WTC11 (cell line): ENCODE measurements at regions not wholly inside any gene's neighbourhood (a gene's known extent, or its start where the extent isn't known, plus 50 kb on each side); places are given as distances from the start of the nearest gene placed in this dataset.

Experiments used
- ATAC-seq: fragments of 200-7000 bp; cut with Tn5 transposase; 2 replicates; pipeline ENCODE4 v1.10.0; 2021; ENCODE audit warnings: mild to moderate bottlenecking, moderate library complexity
- CTCF ChIA-PET: fragments of 300-600 bp; sonication (Branson Sonifier 250); formaldehyde crosslinking; loops from one replicate; lab custom pipeline; 2021; ENCODE audit warnings: antibody characterized with exemption; lab: Charles Lee
- POLR2A ChIA-PET: fragments of 350-600 bp; sonication (Branson Sonifier 250); formaldehyde crosslinking; loops from one replicate; lab custom pipeline; 2021; ENCODE audit warnings: antibody characterized with exemption; lab: Charles Lee
- DNase-seq: peaks from one replicate; pipeline ENCODE4 v3.0.0; 2021; ENCODE audit warnings: low spot score
- H3K27ac Mint-ChIP-seq: 2 replicates; pipeline ENCODE4 v1.8.0; 2021; ENCODE audit warnings: mixed read lengths
- H3K27me3 Mint-ChIP-seq: 2 replicates; pipeline ENCODE4 v1.8.0; 2021; ENCODE audit warnings: low read depth, mild to moderate bottlenecking, moderate library complexity, mixed read lengths
- H3K36me3 Mint-ChIP-seq: 2 replicates; pipeline ENCODE4 v1.8.0; 2021; ENCODE audit warnings: mixed read lengths
- H3K4me1 Mint-ChIP-seq: 2 replicates; pipeline ENCODE4 v1.8.0; 2022; ENCODE audit warnings: mixed read lengths
- H3K4me3 Mint-ChIP-seq: 2 replicates; pipeline ENCODE4 v1.8.0; 2021; ENCODE audit warnings: mild to moderate bottlenecking, moderate library complexity, mixed read lengths
- H3K9me3 Mint-ChIP-seq: 2 replicates; pipeline ENCODE4 v1.8.0; 2021; ENCODE audit warnings: mixed read lengths
- CREM ChIP-seq: sonication (generic); formaldehyde crosslinking; IDR thresholded peaks from 2 replicates; pipeline ENCODE4 v1.8.1; 2022; ENCODE audit warnings: mild to moderate bottlenecking, missing genetic modification reagents, moderate library complexity
- EMX1 ChIP-seq: fragments of 250-450 bp; sonication (Bioruptor Pico); IDR thresholded peaks from 2 replicates; pipeline ENCODE4 v1.8.0; 2021; ENCODE audit warnings: mild to moderate bottlenecking
- ESRRA ChIP-seq: sonication (generic); formaldehyde crosslinking; IDR thresholded peaks from 2 replicates; pipeline ENCODE4 v1.8.1; 2022; ENCODE audit warnings: mild to moderate bottlenecking, missing genetic modification reagents, borderline replicate concordance
- FOXP4 ChIP-seq: sonication (generic); formaldehyde crosslinking; IDR thresholded peaks from 2 replicates; pipeline ENCODE4 v1.8.0; 2022; ENCODE audit warnings: mild to moderate bottlenecking, missing genetic modification reagents
- GABPB1 ChIP-seq: sonication (generic); formaldehyde crosslinking; IDR thresholded peaks from 2 replicates; pipeline ENCODE4 v1.8.1; 2023; ENCODE audit warnings: mild to moderate bottlenecking, missing genetic modification reagents
- GTF2I ChIP-seq: fragments of 250-450 bp; sonication (Bioruptor Pico); conservative IDR thresholded peaks from 2 replicates; pipeline ENCODE4 v1.4.0; 2021; ENCODE audit warnings: mild to moderate bottlenecking
- HMGXB4 ChIP-seq: sonication (generic); formaldehyde crosslinking; IDR thresholded peaks from 2 replicates; pipeline ENCODE4 v1.8.1; 2023; ENCODE audit warnings: mild to moderate bottlenecking, moderate library complexity, missing genetic modification reagents
- IRF1 ChIP-seq: sonication (generic); formaldehyde crosslinking; IDR thresholded peaks from 2 replicates; pipeline ENCODE4 v1.8.0; 2023; ENCODE audit warnings: missing genetic modification reagents
- IRF2 ChIP-seq: sonication (generic); formaldehyde crosslinking; IDR thresholded peaks from 2 replicates; pipeline ENCODE4 v1.8.0; 2022; ENCODE audit warnings: low read depth, missing genetic modification reagents, borderline replicate concordance
- MYBL2 ChIP-seq: sonication (generic); formaldehyde crosslinking; IDR thresholded peaks from 2 replicates; pipeline ENCODE4 v1.8.1; 2023; ENCODE audit warnings: mild to moderate bottlenecking, moderate library complexity, missing genetic modification reagents
- NFE2L1 ChIP-seq: sonication (generic); formaldehyde crosslinking; IDR thresholded peaks from 2 replicates; pipeline ENCODE4 v1.8.1; 2023; ENCODE audit warnings: missing genetic modification reagents
- PRRX2 ChIP-seq: fragments of 250-450 bp; sonication (Bioruptor Pico); IDR thresholded peaks from 2 replicates; pipeline ENCODE4 v1.8.0; 2021; ENCODE audit warnings: mild to moderate bottlenecking
- RORB ChIP-seq: fragments of 250-450 bp; sonication (Bioruptor Pico); IDR thresholded peaks from 2 replicates; pipeline ENCODE4 v1.9.0; 2021; ENCODE audit warnings: mild to moderate bottlenecking
- SMAD3 ChIP-seq: sonication (generic); formaldehyde crosslinking; IDR thresholded peaks from 2 replicates; pipeline ENCODE4 v1.8.0; 2022; ENCODE audit warnings: missing genetic modification reagents, mild to moderate bottlenecking, borderline replicate concordance
- SP1 ChIP-seq: sonication (generic); formaldehyde crosslinking; conservative IDR thresholded peaks from 2 replicates; pipeline ENCODE4 v1.8.1; 2022; ENCODE audit warnings: missing genetic modification reagents
- TEAD4 ChIP-seq: sonication (generic); formaldehyde crosslinking; IDR thresholded peaks from 2 replicates; pipeline ENCODE4 v1.8.0; 2022; ENCODE audit warnings: mild to moderate bottlenecking, missing genetic modification reagents
- TP53 ChIP-seq: sonication (generic); formaldehyde crosslinking; IDR thresholded peaks from 2 replicates; pipeline ENCODE4 v1.8.1; 2023; ENCODE audit warnings: mild to moderate bottlenecking, missing genetic modification reagents
- ZNF219 ChIP-seq: sonication (generic); formaldehyde crosslinking; IDR thresholded peaks from 2 replicates; pipeline ENCODE4 v1.8.0; 2023; ENCODE audit warnings: missing genetic modification reagents, mild to moderate bottlenecking, borderline replicate concordance
- ZNF396 ChIP-seq: fragments of 250-450 bp; sonication (Bioruptor Pico); IDR thresholded peaks from 2 replicates; pipeline ENCODE4 v1.8.0; 2021; ENCODE audit warnings: mild to moderate bottlenecking, moderate library complexity, borderline replicate concordance
- ZNF512 ChIP-seq: sonication (generic); formaldehyde crosslinking; IDR thresholded peaks from 2 replicates; pipeline ENCODE4 v1.8.1; 2022; ENCODE audit warnings: missing genetic modification reagents, borderline replicate concordance
- ZNF671 ChIP-seq: fragments of 250-450 bp; sonication (Bioruptor Pico); IDR thresholded peaks from 2 replicates; pipeline ENCODE4 v1.8.0; 2021; ENCODE audit warnings: mild to moderate bottlenecking
- TF ChIP-seq, protein P1 (sequence below): sonication (generic); formaldehyde crosslinking; IDR thresholded peaks from 2 replicates; pipeline ENCODE4 v1.8.1; 2022; ENCODE audit warnings: low read depth, missing genetic modification reagents, borderline replicate concordance
- TF ChIP-seq, protein P2 (sequence below): fragments of 250-450 bp; sonication (Bioruptor Pico); IDR thresholded peaks from 2 replicates; pipeline ENCODE4 v1.9.0; 2021; ENCODE audit warnings: moderate library complexity, mild to moderate bottlenecking, inconsistent platforms, borderline replicate concordance
- TF ChIP-seq, protein P3 (sequence below): fragments of 250-450 bp; sonication (Bioruptor Pico); IDR thresholded peaks from 2 replicates; pipeline ENCODE4 v1.8.0; 2021; ENCODE audit warnings: mild to moderate bottlenecking

DNA sequence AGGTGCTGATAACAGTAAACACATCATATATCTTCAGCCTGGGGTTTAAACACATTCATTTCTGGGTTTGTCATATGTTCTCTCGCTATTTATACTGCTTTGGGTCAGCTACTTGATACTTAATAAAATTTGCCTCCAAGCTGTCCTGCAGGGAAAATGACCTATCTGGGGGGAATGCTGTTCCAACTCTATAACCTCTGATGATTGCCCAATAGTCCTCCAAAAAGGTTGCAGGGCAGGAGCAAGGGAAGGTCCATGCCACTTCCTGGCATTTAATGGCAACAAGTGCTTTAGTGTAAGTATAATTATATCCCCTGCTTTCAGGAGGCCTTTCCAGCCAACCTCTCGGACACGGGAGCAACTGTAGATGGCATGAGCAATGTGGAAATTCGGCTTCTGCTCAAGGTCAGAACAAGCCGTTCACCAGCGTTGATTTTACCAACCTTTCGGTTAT is 198.0 kb upstream of the EEA1 start:
- H3K4me3 Mint-ChIP-seq, result no peak overlapping the region
- H3K27ac Mint-ChIP-seq, result no peak overlapping the region
- no peaks in the 10 kb centered on the region for H3K27me3 Mint-ChIP-seq
- ChIA-PET CTCF (interaction anchor here (0.6 to 1.2 kb wide), 6 partner anchors 29 to 975 kb away, joined by 3 to 7 read pairs (median 4); no protein-coding TSS in a partner anchor), POLR2A (no interaction called here)
- no peak for TF ChIP-seq IRF1 (CRISPR knock-in tag)
- TF ChIP-seq ZNF396, result no peak
- no peak for TF ChIP-seq EMX1 (CRISPR knock-in tag)
- TF ChIP-seq SMAD3 (CRISPR knock-in tag), result no peak
- TF ChIP-seq GTF2I (CRISPR knock-in tag), result no peak
- TF ChIP-seq ZNF219 (CRISPR knock-in tag), result no peak
- no peak for TF ChIP-seq ZNF671 (CRISPR knock-in tag)
- TF ChIP-seq, protein P1, sequence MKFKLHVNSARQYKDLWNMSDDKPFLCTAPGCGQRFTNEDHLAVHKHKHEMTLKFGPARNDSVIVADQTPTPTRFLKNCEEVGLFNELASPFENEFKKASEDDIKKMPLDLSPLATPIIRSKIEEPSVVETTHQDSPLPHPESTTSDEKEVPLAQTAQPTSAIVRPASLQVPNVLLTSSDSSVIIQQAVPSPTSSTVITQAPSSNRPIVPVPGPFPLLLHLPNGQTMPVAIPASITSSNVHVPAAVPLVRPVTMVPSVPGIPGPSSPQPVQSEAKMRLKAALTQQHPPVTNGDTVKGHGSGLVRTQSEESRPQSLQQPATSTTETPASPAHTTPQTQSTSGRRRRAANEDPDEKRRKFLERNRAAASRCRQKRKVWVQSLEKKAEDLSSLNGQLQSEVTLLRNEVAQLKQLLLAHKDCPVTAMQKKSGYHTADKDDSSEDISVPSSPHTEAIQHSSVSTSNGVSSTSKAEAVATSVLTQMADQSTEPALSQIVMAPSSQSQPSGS, result no peak
- TF ChIP-seq ZNF512, result no peak
- DNase-seq (no peak), ATAC-seq (no peak)
- no peaks in the 10 kb centered on the region for H3K36me3 Mint-ChIP-seq
- H3K4me1 Mint-ChIP-seq, result peaks cover 5% of the 10 kb centered on the region
- no peaks in the 10 kb centered on the region; the same call in 1 of the 2 replicates for H3K9me3 Mint-ChIP-seq

DNA sequence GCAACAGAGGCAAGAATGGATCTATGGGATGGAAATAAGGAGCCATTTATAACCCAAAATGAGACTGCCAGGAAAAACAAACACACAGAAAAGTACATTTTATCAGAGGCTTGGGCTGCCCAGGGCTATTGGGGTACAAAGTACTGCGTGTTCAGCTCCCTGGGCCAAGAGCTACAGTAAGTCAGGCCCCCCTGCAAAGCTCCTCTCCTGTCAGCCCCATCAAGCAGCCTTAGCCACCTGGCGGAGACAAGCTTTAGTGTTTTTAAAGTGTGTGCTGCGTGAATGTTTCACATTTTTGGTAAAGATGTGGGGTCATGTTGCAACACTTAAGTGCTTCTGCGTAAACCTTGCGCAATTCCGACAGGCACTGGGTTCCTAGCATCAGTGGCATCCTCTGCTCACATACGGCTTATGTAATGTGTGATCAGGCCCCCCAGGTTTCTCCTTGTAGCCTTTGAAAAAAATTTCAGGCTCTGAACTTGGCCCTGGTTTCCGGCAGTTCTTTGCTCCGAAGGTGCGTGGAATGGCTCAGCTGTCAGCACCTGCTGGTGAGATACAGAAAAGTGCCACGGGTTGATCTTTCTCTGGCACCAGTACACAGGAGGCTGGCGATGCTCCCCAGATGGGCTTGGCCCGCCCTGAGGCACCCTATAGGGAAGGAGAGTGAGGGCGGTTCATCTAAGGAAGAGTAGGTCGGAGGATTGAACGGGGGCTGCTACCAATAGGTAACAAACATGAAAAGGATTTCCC is 198.7 kb upstream of the EEA1 start:
- CTCF ChIA-PET, result interaction anchor here (0.6 to 1.2 kb wide), 7 partner anchors 29 to 975 kb away, joined by 3 to 7 read pairs (median 3); no protein-coding TSS in a partner anchor
- TF ChIP-seq, protein P2, sequence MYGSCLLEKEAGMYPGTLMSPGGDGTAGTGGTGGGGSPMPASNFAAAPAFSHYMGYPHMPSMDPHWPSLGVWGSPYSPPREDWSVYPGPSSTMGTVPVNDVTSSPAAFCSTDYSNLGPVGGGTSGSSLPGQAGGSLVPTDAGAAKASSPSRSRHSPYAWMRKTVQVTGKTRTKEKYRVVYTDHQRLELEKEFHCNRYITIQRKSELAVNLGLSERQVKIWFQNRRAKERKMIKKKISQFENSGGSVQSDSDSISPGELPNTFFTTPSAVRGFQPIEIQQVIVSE, result no peak
- TF ChIP-seq SP1 (CRISPR knock-in tag) (no peak), GABPB1 (CRISPR knock-in tag) (peak; percentile 97), PRRX2 (CRISPR knock-in tag) (no peak)
- Mint-ChIP-seq H3K27me3 (no peaks in the 10 kb centered on the region), H3K9me3 (no peaks in the 10 kb centered on the region; the same call in 1 of the 2 replicates), H3K36me3 (no peaks in the 10 kb centered on the region), H3K4me3 (no peak overlapping the region), H3K4me1 (peaks cover 5% of the 10 kb centered on the region), H3K27ac (no peak overlapping the region)
- DNase-seq (peak; percentile 22), ATAC-seq (peak; percentile 81)
- POLR2A ChIA-PET, result no interaction called here

DNA sequence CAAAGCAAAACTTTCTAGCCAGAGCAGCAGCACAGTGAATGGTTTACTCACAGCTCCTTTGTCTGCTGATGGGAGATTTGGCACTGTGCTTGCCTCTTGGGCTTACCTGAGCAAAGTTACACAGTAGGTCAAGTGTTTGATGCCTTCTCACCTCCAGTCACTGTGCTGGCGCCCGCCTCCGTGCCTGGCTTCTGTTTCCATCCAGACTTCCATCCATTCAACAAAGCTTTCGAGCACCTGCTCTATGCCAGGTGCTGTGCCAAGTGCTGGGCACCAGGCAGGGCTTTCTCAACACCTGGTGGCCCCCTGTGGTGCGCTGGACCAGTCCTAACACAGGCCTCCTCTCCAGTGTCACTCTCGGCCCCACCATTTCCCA is 199.2 kb upstream of the EEA1 start:
- ATAC-seq, result no peak
- Mint-ChIP-seq H3K4me1 (peaks cover 5% of the 10 kb centered on the region), H3K27ac (no peak overlapping the region), H3K27me3 (no peaks in the 10 kb centered on the region), H3K36me3 (no peaks in the 10 kb centered on the region), H3K4me3 (no peak overlapping the region), H3K9me3 (no peaks in the 10 kb centered on the region; the same call in 1 of the 2 replicates)
- no peak for DNase-seq
- CTCF ChIA-PET, result interaction anchor here (0.6 to 1.2 kb wide), 2 partner anchors 30 to 291 kb away, joined by 3 to 5 read pairs; no protein-coding TSS in a partner anchor
- POLR2A ChIA-PET, result no interaction called here
- TF ChIP-seq FOXP4 (CRISPR knock-in tag), result no peak
- TF ChIP-seq IRF2 (CRISPR knock-in tag), result no peak
- no peak for TF ChIP-seq HMGXB4
- TF ChIP-seq ESRRA (CRISPR knock-in tag), result no peak
- no peak for TF ChIP-seq ZNF219 (CRISPR knock-in tag)
- TF ChIP-seq CREM (CRISPR knock-in tag), result no peak
- no peak for TF ChIP-seq TP53 (CRISPR knock-in tag)
- no peak for TF ChIP-seq PRRX2 (CRISPR knock-in tag)
- TF ChIP-seq TEAD4, result no peak
- TF ChIP-seq, protein P3, sequence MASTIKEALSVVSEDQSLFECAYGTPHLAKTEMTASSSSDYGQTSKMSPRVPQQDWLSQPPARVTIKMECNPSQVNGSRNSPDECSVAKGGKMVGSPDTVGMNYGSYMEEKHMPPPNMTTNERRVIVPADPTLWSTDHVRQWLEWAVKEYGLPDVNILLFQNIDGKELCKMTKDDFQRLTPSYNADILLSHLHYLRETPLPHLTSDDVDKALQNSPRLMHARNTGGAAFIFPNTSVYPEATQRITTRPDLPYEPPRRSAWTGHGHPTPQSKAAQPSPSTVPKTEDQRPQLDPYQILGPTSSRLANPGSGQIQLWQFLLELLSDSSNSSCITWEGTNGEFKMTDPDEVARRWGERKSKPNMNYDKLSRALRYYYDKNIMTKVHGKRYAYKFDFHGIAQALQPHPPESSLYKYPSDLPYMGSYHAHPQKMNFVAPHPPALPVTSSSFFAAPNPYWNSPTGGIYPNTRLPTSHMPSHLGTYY (CRISPR knock-in tag), result no peak
- TF ChIP-seq RORB (CRISPR knock-in tag), result no peak
- TF ChIP-seq MYBL2 (CRISPR knock-in tag), result no peak
- TF ChIP-seq NFE2L1, result no peak
